ENCODE measurements at regions not wholly inside any gene's neighbourhood (a gene's known extent, or its start where the extent isn't known, plus 50 kb on each side); places are given as distances from the start of the nearest gene placed in this dataset.

- Histone ChIP-seq H3K79me2 (ENCODE audit: control insufficient read depth, insufficient read depth, low read length) (no peaks in the 10 kb centered on the region), H3K27me3 (replicated peaks in 1 of 4; ENCODE audit: control extremely low read depth in 1 of 4, control insufficient read depth in 3 of 4, insufficient read depth in 4 of 4, low read length in 3 of 4) (peaks cover 0 to 4% (median 1%) of the 10 kb centered on the region in 4 experiments), H3K9ac (ENCODE audit: low read length) (no peak overlapping the region), H3K4me1 (ENCODE audit: control insufficient read depth in 2 of 2, insufficient read depth in 2 of 2, low read length in 2 of 2) (no peaks in the 10 kb centered on the region), H3K27ac (ENCODE audit: low read length in 2 of 2) (no peak overlapping the region), H2AFZ (ENCODE audit: insufficient read depth, low read depth, low read length, poor library complexity, severe bottlenecking) (no peak overlapping the region), H3K9me3 (ENCODE audit: control extremely low read depth in 1 of 3, control insufficient read depth in 2 of 3, insufficient read depth in 1 of 3, low read length in 2 of 3) (no peaks in the 10 kb centered on the region), H3K4me3 (ENCODE audit: control extremely low read depth in 1 of 5, extremely low read depth in 1 of 5, insufficient read depth in 1 of 5, low read depth in 2 of 5, low read length in 4 of 5) (no peak overlapping the region), H3K4me2 (replicated peaks; ENCODE audit: low read depth, low read length, poor library complexity, severe bottlenecking) (no peak overlapping the region), H3K36me3 (replicated peaks in 1 of 2; ENCODE audit: control extremely low read depth in 1 of 2, control insufficient read depth in 1 of 2, extremely low read depth in 1 of 2, insufficient read depth in 2 of 2, low read length in 1 of 2) (no peaks in the 10 kb centered on the region), H4K20me1 (ENCODE audit: control insufficient read depth, insufficient read depth, low read length, poor library complexity, severe bottlenecking) (no peaks in the 10 kb centered on the region)
- Mint-ChIP-seq H3K4me3 (no peak overlapping the region), H3K4me1 (no peaks in the 10 kb centered on the region), H3K27ac (no peak overlapping the region), H3K27me3 (peaks cover 4% of the 10 kb centered on the region), H3K9me3 (ENCODE audit: insufficient read depth) (no peaks in the 10 kb centered on the region)
- CTCF ChIA-PET = no interaction called here
- TF ChIP-seq CTCF (IDR thresholded peaks at IDR 0.05) = no peak
- TF ChIP-seq EZH2 (IDR thresholded peaks at IDR 0.05; ENCODE audit: borderline replicate concordance, insufficient read depth, low read depth, low read length, poor library complexity, severe bottlenecking) = no peak
- whole genome bisulfite sequencing (ENCODE audit: insufficient coverage) = 100% methylated on average over 1 of the region's 1 CpG
- intact Hi-C loops (cut with micrococcal nuclease) = no loop called here
- DNase-seq = no peak
- POLR2A ChIA-PET = no interaction called here
- no peak for ATAC-seq (ENCODE audit: low read depth)
These were observed 87.2 kb downstream of the ATP1A1 start for GRCh38 chr1:116460261-116460660.

- no peak overlapping the region for H3K27ac Mint-ChIP-seq
- H3K4me2 ChIP-seq (replicated peaks; ENCODE audit: low read depth, low read length, poor library complexity, severe bottlenecking) = no peak overlapping the region
These were observed 87.8 kb downstream of the ATP1A1 start for GRCh38 chr1:116460783-116461376.

More at GRCh38 chr1:116460783-116461376, 87.8 kb downstream of the ATP1A1 start:
- Mint-ChIP-seq H3K27me3 (peaks cover 8% of the 10 kb centered on the region), H3K9me3 (ENCODE audit: insufficient read depth) (no peaks in the 10 kb centered on the region), H3K4me3 (no peak overlapping the region), H3K4me1 (no peaks in the 10 kb centered on the region)
- no peak overlapping the region for H3K27ac ChIP-seq (ENCODE audit: low read length in 2 of 2)
- no peaks in the 10 kb centered on the region for H3K79me2 ChIP-seq (ENCODE audit: control insufficient read depth, insufficient read depth, low read length)
- no peaks in the 10 kb centered on the region for H3K9me3 ChIP-seq (ENCODE audit: control extremely low read depth in 1 of 3, control insufficient read depth in 2 of 3, insufficient read depth in 1 of 3, low read length in 2 of 3)
- no peak overlapping the region for H3K9ac ChIP-seq (ENCODE audit: low read length)
- peaks cover 0 to 4% (median 1%) of the 10 kb centered on the region in 4 experiments for H3K27me3 ChIP-seq (replicated peaks in 1 of 4; ENCODE audit: control extremely low read depth in 1 of 4, control insufficient read depth in 3 of 4, insufficient read depth in 4 of 4, low read length in 3 of 4)
- TF ChIP-seq EZH2 (IDR thresholded peaks at IDR 0.05; ENCODE audit: borderline replicate concordance, insufficient read depth, low read depth, low read length, poor library complexity, severe bottlenecking) (no peak), CTCF (IDR thresholded peaks at IDR 0.05) (no peak)
- intact Hi-C loops (cut with micrococcal nuclease) = no loop called here
- WGBS (ENCODE audit: insufficient coverage) = 83% methylated on average over 3 of the region's 5 CpGs
- DNase-seq = no peak
- H3K4me1 ChIP-seq (ENCODE audit: control insufficient read depth in 2 of 2, insufficient read depth in 2 of 2, low read length in 2 of 2) = no peaks in the 10 kb centered on the region
- no peak for ATAC-seq (ENCODE audit: low read depth)
- H2AFZ ChIP-seq (ENCODE audit: insufficient read depth, low read depth, low read length, poor library complexity, severe bottlenecking) = no peak overlapping the region
- no peaks in the 10 kb centered on the region for H4K20me1 ChIP-seq (ENCODE audit: control insufficient read depth, insufficient read depth, low read length, poor library complexity, severe bottlenecking)
- ChIA-PET POLR2A (no interaction called here), CTCF (no interaction called here)
- no peak overlapping the region for H3K4me3 ChIP-seq (ENCODE audit: control extremely low read depth in 1 of 5, extremely low read depth in 1 of 5, insufficient read depth in 1 of 5, low read depth in 2 of 5, low read length in 4 of 5)
- no peaks in the 10 kb centered on the region for H3K36me3 ChIP-seq (replicated peaks in 1 of 2; ENCODE audit: control extremely low read depth in 1 of 2, control insufficient read depth in 1 of 2, extremely low read depth in 1 of 2, insufficient read depth in 2 of 2, low read length in 1 of 2)

Measured in B cell (primary cell).